ENCODE measurements at regions not wholly inside any gene's neighbourhood (a gene's known extent, or its start where the extent isn't known, plus 50 kb on each side); places are given as distances from the start of the nearest gene placed in this dataset.

DNA sequence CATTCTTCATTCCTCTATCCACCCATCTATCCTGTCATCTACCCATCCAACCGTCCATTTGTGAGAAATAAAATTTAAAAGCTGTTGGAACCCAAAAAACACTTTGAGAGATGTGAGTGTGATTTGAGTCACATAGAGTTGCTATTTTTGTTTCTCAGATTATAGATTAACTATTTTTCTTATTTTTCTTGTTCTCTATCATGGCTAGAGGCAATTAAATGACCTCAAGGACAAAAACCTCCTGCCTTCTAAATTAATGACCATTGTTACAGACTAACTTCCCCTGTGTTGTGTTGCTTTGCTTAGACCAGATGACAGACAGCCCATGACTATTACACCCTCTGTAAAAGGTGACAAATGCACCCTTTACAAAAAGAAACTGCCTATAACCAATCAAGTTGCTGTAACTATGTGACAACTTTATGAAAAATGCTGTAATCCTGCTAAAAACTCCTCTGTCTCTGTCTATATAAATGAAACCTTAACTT lies 207.9 kb upstream of the CXCR4 start:
- Mint-ChIP-seq H3K27me3 (ENCODE audit: unreplicated experiment) (peaks cover 2% of the 10 kb centered on the region), H3K4me1 (ENCODE audit: low read depth, unreplicated experiment) (peaks cover 21% of the 10 kb centered on the region), H3K36me3 (ENCODE audit: unreplicated experiment) (peaks cover 4% of the 10 kb centered on the region), H3K4me3 (ENCODE audit: unreplicated experiment) (no peak overlapping the region), H3K27ac (ENCODE audit: unreplicated experiment) (no peak overlapping the region), H3K9me3 (ENCODE audit: unreplicated experiment) (peaks cover 1% of the 10 kb centered on the region)
- no peak for DNase-seq
- TF ChIP-seq, protein P1, sequence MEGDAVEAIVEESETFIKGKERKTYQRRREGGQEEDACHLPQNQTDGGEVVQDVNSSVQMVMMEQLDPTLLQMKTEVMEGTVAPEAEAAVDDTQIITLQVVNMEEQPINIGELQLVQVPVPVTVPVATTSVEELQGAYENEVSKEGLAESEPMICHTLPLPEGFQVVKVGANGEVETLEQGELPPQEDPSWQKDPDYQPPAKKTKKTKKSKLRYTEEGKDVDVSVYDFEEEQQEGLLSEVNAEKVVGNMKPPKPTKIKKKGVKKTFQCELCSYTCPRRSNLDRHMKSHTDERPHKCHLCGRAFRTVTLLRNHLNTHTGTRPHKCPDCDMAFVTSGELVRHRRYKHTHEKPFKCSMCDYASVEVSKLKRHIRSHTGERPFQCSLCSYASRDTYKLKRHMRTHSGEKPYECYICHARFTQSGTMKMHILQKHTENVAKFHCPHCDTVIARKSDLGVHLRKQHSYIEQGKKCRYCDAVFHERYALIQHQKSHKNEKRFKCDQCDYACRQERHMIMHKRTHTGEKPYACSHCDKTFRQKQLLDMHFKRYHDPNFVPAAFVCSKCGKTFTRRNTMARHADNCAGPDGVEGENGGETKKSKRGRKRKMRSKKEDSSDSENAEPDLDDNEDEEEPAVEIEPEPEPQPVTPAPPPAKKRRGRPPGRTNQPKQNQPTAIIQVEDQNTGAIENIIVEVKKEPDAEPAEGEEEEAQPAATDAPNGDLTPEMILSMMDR (IDR thresholded peaks at IDR 0.05; ENCODE audit: partially characterized antibody, unreplicated experiment): no peak

DNA sequence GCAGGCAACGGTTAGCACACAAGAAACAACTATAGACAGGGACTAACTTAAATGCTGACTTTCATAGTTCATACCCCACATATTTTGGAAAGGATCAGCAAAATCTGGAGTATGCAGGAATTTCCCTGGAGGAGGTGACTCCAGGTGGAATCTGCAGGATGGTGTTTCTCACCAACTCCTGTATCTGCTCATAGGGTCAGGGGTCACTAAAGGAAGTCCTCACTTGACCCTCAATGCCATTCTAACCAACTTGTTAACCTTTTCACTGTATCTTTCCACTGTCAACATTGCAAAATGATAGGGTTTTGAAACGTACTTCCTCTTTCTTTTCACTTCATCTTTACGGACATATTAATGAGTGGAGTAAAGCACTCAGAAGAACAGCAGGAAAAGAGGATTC lies 207.0 kb upstream of the CXCR4 start:
- Mint-ChIP-seq H3K27ac (ENCODE audit: unreplicated experiment) (no peak overlapping the region), H3K4me1 (ENCODE audit: low read depth, unreplicated experiment) (peaks cover 23% of the 10 kb centered on the region), H3K36me3 (ENCODE audit: unreplicated experiment) (peaks cover 4% of the 10 kb centered on the region), H3K9me3 (ENCODE audit: unreplicated experiment) (peaks cover 1% of the 10 kb centered on the region), H3K27me3 (ENCODE audit: unreplicated experiment) (peaks cover 4% of the 10 kb centered on the region), H3K4me3 (ENCODE audit: unreplicated experiment) (no peak overlapping the region)
- TF ChIP-seq, protein P1 (IDR thresholded peaks at IDR 0.05; ENCODE audit: partially characterized antibody, unreplicated experiment): no peak
- no peak for DNase-seq

DNA sequence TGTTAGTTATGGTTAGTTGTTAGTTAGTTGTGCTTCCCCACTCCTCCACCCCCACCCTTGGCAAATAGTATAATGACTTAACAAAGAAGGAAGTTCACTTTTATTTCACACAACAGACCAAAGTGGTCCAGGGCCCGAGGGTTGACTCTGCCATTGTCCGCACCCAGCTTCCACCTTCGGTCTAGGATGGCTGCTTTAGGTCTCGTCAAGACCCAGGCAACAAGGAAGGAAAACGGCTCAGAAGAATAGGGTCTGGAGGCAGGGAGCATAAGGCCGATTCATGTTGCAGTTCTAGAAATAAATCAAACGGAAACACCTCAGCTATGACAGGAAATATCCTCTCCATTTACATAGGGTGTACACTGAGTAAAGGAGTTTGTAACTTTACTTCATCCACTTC lies 206.0 kb upstream of the CXCR4 start:
- no peak overlapping the region for H3K4me3 Mint-ChIP-seq (ENCODE audit: unreplicated experiment)
- peaks cover 31% of the 10 kb centered on the region for H3K4me1 Mint-ChIP-seq (ENCODE audit: low read depth, unreplicated experiment)
- DNase-seq: no peak
- H3K27ac Mint-ChIP-seq (ENCODE audit: unreplicated experiment): no peak overlapping the region
- peaks cover 4% of the 10 kb centered on the region for H3K36me3 Mint-ChIP-seq (ENCODE audit: unreplicated experiment)
- H3K27me3 Mint-ChIP-seq (ENCODE audit: unreplicated experiment): peaks cover 8% of the 10 kb centered on the region
- H3K9me3 Mint-ChIP-seq (ENCODE audit: unreplicated experiment): peaks cover 1% of the 10 kb centered on the region
- TF ChIP-seq, protein P1 (IDR thresholded peaks at IDR 0.05; ENCODE audit: partially characterized antibody, unreplicated experiment): no peak

DNA sequence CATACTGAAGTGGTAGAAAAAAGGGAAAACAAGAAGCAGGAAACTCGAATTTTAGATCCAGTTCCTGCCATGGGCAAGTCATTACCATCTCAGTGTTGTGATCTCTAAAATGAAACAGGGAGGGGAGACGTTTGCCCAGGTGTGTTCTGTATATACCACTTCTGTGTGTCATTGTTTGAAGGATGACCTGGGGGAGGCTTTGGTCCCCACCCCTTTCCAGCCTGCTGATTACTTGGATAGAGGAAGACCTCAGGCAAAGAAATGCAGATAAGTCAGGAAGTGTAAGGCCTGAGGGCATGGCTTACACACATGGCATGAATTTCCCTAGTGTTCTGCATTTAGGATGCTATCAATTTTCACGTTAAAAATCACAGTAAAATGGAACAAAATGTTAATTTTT lies 205.2 kb upstream of the CXCR4 start:
- H3K36me3 Mint-ChIP-seq (ENCODE audit: unreplicated experiment): peaks cover 4% of the 10 kb centered on the region

DNA sequence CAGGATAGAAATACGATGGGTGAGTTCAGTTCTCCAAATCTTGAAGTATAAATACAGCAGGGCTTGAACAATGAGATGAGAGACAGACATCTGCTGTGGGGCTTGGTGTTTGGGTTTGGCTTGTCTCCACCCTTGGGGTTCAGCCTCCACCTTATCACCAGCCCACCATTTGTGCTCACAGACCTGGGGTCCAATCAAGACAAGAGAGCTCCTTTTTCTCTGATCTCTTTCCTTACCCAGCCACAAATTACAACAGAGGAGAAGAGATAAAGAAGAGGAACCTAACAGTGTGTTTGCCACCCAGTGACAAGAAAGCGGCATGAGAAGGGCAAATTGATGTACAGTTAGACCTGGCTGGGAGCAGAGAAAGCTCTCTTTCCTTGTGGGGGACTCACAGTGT lies 204.5 kb upstream of the CXCR4 start:
- Mint-ChIP-seq H3K36me3 (ENCODE audit: unreplicated experiment) (peaks cover 4% of the 10 kb centered on the region), H3K27ac (ENCODE audit: unreplicated experiment) (no peak overlapping the region), H3K27me3 (ENCODE audit: unreplicated experiment) (peaks cover 8% of the 10 kb centered on the region), H3K4me3 (ENCODE audit: unreplicated experiment) (no peak overlapping the region), H3K9me3 (ENCODE audit: unreplicated experiment) (no peaks in the 10 kb centered on the region), H3K4me1 (ENCODE audit: low read depth, unreplicated experiment) (peaks cover 24% of the 10 kb centered on the region)
- TF ChIP-seq, protein P1 (IDR thresholded peaks at IDR 0.05; ENCODE audit: partially characterized antibody, unreplicated experiment): no peak
- no peak for DNase-seq

More for the DNA sequence above, 205.2 kb upstream of the CXCR4 start:
- Mint-ChIP-seq H3K27ac (ENCODE audit: unreplicated experiment) (no peak overlapping the region), H3K27me3 (ENCODE audit: unreplicated experiment) (peaks cover 8% of the 10 kb centered on the region), H3K9me3 (ENCODE audit: unreplicated experiment) (no peaks in the 10 kb centered on the region), H3K4me1 (ENCODE audit: low read depth, unreplicated experiment) (peaks cover 32% of the 10 kb centered on the region), H3K4me3 (ENCODE audit: unreplicated experiment) (no peak overlapping the region)
- TF ChIP-seq, protein P1 (IDR thresholded peaks at IDR 0.05; ENCODE audit: partially characterized antibody, unreplicated experiment): no peak
- DNase-seq: no peak
